ENCODE measurements at regions not wholly inside any gene's neighbourhood (a gene's known extent, or its start where the extent isn't known, plus 50 kb on each side); places are given as distances from the start of the nearest gene placed in this dataset.
"Not testable (repeated sequence)": the region's sequence is repeated elsewhere in the genome, so short reads cannot be mapped to it uniquely, and the experiment has no call there.

DNA sequence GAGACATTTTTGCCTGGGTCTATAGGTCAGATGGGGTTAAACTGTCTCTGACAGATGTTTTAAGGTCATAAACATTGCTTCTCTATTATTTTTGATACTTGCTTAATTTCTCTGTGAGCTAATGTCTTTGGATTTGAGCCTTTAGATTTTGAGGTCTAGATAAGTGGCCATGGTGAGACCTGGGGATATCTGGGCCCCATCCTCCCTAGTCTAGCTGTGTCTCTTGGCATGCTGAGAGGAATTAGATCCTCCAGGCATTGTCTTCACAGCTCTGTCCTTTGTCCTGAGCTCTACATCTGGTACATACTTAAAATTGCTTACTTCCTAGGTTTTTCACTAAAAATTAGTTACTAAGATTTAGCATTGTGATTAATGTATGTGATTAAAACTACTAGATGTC lies 265.0 kb upstream of the NPSR1 start:
- no peak for DNase-seq (ENCODE audit: low spot score)

DNA sequence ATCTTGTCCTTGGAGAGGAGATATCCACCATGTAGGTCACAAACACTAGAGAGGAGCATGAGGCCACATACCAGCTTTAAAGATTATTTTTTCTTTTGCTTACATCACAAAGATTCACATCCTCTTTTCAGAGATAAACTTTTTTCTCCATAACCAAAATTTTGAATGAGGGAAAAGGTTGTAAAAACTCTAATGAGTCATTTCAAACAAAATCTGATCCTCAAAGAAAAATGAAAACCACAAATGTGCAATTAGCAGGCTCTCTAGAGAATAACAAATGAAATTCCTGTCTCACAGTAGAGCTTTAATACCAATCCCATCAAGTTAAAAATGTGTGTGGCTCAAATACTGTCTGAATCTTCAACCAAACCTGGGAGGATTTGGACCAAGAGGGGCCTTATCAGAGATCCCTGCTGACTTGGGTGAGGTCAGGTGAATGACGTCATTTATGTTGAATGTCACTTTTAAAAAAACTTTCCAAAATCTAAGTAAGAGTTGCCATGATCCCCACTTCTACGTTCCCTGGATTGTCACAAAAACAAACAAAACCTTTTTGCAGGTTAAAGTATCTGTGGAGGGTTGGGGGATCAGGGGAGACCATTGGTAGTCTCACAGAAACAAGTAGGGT lies 261.5 kb upstream of the NPSR1 start:
- DNase-seq (ENCODE audit: low spot score), result no peak

DNA sequence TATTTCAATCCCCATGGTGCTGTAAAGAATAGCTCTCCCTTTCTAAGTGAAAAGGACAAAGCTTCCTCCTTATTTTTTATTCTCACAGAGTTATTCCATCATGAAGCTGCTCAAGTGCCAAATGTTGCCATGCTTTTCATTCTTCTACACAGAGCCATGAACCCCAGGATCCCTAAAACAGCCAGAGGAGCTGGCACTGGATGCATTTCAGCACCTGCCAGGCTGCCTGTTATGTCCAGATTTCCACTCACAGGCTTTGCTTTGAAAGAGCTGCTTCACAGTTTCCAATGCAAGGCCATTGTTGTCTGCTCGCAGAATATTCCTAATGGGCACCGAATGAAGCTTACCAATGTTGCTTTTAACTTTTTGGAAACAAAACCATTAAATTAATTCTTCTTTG lies 256.2 kb upstream of the NPSR1 start:
- DNase-seq (ENCODE audit: low spot score), result no peak

DNA sequence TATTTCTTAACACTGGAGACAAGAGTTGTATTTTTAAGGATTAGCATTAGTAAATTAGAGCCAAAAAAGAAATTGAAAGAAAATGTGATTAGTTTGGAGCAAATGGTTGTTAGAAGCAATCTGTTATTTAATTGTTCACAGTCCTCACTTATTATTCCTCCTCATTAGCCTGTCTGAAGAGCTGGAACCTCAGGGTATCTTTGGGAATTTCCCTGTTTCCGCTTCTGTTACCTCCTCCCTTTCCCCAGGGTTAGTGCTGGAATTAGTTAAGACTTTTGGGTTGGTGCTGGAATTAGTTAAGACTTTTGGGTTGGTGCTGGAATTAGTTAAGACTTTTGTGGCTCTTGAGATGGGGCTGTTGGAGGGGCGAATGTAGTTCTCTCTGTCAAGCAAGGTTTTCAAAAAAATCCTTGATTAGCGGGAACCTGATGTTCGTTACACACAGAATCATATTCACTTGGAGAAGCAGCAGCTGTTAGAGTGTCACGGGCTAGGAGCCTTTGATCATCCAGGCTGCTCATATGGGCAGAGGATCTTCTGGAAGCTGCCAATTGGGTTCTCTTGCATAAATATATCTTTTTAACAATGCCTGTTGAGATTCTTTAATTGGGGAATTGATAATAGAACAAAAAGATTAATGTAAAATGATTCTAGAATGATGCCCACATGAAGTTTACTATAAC lies 251.0 kb upstream of the NPSR1 start:
- no peak for DNase-seq (ENCODE audit: low spot score)

DNA sequence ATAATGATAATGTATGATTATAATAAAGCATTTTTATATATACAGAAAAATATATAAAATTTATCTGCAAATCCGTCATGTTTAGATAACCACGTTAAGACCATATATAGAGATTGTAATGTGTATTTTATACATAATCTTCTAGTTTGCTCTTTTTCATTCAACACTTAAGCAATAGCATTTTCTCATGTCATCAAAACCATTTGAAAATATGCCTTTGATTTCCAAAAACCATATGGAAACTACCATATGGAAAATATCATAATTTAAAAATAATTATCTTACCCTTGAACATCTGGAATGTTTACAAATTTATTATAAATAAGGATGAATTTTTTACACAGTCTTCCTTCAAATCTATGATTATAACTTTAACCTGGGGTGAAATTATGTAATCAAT lies 250.4 kb upstream of the NPSR1 start:
- DNase-seq (ENCODE audit: low spot score), result no peak

DNA sequence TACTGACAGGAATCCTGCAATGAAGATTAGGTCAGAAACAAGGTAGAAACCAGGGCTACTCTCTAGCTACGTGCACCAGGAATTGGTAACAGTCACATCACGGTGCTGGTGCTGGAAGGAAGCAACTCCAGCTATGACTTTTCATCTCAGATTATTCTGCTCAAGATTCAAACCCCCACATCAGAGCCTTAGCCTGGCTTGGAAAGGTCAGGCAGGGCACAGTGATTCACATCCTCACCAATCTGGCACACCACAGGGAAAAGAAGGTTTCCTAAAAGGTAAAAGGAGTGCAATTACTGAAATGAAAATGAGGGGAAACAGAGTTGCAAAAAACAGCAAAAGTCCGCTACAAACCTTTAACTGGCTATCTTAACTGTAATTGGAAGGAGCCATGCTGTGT lies 240.2 kb upstream of the NPSR1 start:
- DNase-seq (ENCODE audit: low spot score), result no peak

DNA sequence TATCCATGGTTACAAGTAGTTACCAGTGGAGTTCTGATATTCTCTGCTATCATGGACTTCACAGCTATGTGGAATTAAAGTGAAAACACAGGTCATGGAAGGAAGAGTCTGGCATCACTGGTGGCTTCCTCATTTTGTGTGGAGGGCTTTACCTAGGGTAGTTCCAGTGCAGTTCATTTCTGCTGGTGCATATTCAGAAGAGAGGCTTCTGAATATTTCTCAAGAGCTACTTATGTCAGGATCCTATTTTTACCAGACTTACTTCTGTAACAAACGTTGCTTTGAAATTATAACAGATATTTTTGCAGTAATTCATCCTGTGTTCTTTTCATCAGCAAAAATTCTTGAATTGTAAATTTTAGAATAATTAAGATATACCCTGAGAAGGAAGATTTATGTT lies 236.5 kb upstream of the NPSR1 start:
- DNase-seq (ENCODE audit: low spot score), result no peak

DNA sequence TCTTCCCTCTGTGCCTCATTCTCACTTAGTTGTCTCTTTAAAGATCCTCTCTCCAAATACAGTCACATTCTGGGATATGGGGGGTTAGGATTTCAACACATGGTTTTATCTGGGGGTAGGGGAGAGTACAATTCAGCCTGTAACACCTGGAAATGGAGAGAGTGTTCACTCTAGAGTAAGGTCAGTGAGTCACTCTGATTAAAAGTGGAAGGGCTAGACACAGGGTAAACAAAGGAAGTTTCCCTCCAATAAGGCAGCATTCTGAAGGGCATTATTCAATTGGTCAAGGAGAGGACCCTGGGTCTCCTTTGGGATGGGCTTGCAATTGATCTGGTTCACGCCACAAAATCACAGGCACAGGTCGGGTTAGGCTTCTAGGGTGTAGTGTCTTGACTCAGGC lies 232.8 kb upstream of the NPSR1 start:
- no peak for DNase-seq (ENCODE audit: low spot score)

DNA sequence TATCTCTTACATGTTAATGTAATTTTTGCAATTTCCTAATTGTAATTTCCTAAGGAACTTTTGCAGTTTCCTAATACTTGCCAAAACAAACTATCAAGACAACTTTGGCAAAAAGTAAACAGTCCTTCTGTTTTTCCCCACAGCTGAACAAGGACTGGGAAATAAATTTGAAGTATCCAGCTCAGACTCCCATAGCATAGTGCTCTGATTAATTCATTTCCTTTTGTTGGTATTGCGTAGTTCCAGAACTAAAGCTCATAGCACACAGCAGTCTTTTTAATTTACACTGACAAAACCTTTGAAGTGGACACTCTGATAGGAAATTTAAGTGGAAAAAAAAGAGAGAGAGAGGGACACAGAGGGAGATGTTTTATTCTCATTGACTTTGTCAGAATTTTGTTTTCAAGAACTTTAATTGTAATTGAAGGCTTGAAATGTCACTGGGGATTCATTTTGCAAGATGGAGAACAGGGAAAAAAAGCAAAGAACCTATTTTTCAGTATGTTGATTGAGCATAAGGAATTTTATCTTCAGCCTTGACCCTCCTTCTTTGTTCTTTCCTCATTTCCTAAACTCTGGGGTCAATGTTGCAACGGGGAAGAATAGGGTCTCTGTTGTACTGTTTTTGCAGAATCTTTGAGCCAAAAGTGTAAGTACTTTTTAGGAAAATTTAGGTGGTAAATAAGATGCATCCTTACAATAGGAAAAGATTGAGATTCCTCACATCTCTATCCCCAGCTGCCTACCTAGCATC lies 232.2 kb upstream of the NPSR1 start:
- DNase-seq (ENCODE audit: low spot score), result no peak

DNA sequence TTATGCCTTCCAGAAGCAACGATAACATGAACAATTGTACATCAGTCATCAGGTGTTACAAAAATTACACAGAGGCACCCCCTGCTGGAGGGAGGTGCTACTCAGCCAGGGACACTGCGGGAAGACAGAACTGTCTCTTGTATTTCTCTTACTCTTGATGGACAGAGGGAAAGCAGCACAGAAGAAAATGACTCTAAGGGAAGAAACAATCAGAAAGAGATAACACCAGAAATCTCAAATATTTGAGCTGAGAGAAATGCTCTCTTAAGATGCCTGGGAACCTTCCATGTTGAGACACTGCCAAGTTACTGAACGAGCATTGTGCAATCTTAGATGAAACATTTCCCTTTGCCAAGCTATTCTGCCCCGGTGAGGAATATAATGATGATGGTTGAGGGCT lies 227.6 kb upstream of the NPSR1 start:
- DNase-seq (ENCODE audit: low spot score), result peak; percentile 18

DNA sequence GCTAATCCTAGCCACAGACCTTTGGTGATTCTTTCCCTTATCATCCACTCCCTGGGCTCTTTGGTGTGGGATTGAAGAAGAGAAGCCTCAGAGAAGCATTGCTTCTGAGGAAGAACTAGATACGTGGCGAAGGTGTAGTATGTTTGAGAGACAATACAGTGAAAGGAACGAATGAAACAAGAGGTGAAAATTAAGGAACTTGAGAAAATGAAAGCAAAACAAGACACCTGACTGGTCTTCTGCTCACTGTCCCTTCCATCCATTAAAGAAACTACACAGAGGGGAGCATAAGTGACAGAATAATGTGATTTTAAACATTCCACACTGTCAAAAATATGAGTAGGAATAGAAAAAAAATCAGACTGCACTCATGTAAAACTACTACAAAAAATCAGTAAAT lies 219.6 kb upstream of the NPSR1 start:
- no peak for DNase-seq (ENCODE audit: low spot score)

DNA sequence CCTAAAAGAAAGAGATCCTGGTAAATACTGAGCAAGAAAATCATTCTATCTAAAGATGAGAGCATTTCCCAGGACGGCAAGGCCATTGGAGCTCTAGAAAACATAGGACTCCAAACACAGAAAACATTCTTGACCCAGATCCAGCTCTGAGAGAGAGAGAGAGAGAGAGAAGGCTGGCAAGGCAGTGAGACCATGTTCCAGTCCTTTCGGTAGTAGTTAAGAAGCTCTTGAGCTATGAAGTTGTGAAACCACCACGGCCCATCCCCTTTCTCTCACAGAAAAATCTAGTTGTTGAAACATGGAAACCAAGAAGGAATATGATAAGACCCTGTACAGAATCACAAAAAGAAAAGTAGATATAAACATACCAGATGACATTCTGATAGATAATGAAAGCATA lies 212.4 kb upstream of the NPSR1 start:
- DNase-seq (ENCODE audit: low spot score), result no peak

DNA sequence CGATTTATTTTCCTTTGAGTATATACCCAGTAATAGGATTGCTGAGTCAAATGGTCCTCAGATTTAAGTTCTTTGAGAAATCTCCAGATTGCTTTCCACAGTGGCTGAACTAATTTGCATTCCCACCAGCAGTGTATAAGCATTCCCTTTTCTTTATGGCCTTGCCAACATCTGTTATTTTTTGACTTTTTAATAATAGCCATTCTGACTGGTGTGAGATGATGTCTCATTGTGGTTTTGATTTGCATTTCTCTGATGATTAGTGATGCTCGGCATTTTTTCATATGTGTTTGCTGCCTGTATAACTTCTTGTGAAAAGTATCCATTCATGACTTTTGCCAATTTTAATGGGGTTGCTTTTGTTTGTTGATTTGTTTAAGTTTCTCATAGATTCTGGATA lies 209.5 kb upstream of the NPSR1 start:
- not testable (repeated sequence) for DNase-seq (ENCODE audit: low spot score)

DNA sequence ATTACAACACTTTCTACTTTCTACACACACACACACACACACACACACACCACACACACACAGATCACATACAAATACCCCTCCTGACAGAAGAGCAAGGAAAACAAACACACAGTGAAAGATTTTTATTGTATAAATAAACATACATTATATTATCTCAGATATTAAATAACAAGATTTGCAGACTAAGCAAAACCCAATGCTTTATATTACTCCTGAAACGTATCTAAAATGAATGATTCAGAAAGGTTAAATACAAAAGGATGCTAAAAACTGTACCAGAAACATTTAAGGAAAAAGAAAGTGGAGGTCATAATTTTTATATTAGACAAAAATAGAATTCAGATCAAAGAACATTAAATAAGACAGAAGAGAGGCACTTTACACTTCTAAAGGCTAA lies 208.3 kb upstream of the NPSR1 start:
- no peak for DNase-seq (ENCODE audit: low spot score)

DNA sequence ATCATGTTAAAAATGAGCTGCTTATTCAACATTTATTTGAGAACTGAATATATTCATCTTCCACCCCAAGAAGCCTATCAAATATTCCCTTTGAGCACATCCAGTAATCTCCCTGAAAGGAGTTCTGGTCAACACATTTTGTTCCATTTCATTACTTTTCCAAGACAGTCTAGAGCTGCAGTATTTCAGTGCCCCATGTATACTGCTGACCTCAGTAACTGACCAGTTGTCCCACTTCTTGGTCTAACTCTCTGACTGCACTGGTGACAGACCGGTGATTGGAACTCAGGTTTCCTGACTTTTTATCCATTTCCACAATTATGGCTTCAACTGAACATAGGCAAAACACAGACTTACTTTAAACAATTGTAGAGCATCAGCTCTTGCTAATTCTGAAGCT lies 206.8 kb upstream of the NPSR1 start:
- DNase-seq (ENCODE audit: low spot score), result no peak

DNA sequence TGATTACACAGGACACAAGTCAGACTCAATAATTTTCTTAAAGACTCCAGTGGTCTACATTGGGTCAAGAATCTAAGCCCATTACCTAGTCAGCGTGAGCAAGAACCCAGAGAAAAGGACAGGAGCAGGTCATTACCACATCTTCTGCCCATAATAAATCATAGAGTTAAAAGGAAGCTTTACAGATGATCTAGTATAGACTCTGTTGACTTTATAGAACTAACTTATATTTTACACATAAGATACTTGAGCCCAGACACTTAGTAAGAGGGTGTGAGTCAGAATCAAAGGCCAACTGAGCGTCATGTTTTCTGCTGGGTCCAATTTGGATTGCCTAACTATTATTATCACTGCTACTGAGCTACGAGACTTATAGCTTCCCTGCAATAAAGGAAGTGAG lies 206.1 kb upstream of the NPSR1 start:
- DNase-seq (ENCODE audit: low spot score), result no peak

DNA sequence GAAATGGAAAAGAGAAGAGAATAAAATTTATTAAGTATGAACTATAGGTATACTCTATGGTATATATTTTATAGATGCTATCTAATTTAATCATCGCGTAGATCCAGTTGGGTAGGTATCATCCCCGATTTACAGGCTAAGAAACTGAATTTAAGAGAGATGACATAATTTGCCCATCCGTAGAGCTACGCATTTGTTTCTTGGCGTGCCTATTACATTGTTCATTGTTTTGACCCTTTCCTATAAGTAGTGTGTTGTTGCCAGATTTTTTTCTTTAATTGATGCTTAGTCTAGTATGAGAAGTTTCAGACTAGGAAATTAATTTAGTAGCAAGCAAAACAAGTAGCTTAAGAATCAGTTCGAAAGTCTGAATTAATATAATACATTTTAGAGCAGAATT lies 205.7 kb upstream of the NPSR1 start:
- DNase-seq (ENCODE audit: low spot score), result no peak

DNA sequence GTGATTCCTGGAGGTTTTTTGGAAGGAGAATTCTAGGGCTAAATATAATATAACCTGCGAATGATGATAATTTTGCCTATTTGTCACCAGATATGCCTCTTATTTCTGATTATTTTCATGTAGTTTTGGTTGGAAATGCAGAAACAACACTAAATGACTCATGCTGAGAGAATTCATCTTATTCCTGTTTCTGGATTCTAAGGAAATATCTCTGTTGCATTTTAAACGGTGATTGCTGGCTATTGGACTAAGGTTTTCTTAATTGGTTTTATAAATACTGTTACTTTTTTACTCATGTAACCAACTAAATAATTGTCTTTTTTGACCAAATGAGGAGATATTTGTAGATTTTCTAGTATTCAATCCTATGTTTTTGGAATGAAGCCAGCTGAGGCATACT lies 204.9 kb upstream of the NPSR1 start:
- DNase-seq (ENCODE audit: low spot score), result no peak

DNA sequence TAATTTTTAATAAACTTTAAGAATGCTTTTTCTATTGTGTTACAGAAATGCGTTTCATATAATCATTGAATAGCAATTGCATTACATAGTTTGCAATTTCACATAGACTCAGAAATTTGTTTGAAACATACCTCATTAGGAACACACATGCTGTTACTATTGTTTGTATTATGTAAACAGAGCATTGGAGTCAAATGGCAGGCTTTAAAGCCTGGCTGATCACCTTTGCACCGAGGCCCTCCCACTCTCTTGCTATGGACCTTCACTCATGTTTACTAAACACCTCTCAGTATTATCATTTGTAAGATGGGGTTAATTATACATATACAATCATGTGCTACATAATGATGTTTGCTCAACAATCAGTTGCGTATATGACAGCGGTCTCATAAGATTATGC lies 203.6 kb upstream of the NPSR1 start:
- no peak for DNase-seq (ENCODE audit: low spot score)

DNA sequence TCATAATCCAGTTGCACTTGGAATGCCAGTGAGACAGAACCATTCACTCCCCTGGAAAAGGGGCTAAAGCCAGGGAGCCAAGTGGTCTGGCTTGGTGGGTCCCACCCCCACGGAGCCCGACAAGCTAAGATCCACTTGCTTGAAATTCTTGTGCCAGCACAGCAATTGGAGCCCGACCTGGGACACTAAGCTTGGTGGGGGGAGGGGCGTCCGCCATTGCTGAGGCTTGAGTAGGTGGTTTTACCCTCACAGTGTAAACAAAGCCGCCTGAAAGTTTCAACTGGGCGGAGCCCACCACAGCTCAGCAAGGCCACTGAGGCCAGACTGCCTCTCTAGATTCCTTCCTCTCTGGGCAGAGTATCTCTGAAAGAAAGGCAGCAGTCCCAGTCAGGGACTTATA lies 200.7 kb upstream of the NPSR1 start:
- no peak for DNase-seq (ENCODE audit: low spot score)

DNA sequence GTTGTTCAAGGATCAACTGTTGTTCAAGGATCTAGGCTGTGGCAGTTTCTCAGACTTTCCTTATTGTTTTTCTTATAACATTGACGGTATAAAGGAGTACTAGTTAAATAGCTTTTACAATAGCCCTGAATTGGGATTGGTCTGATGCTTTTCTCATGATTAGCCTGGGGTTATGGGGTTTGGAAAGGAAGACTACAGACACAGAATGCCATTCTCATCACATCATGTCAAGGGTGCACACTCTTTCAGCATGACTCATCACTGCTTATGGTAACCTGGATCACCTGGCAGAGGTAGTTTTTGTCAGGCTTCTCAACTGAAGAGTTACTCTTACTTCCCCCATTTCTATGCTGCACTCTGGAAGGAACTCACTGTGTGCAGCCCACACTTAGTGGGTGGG lies 194.2 kb upstream of the NPSR1 start:
- DNase-seq (ENCODE audit: low spot score), result no peak

DNA sequence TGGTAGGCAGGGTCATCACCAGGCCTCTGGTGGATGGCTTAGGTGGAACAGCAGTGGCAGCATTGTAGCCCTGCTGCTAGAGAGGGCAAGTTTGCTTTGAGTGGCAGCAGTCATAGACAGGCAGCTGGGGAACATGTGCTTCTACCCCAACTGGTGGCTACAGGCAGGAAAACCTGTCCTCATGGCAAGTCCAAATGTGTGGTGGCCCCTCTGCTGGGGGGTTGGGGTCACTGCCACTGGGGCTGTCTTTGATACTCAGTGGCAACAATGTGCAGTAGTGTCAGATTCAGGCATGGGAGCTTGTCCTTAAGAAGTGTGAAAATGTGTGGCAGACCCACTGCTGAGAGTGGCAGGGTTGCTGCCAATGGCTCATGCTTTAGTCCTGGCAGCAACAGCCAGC lies 186.2 kb upstream of the NPSR1 start:
- DNase-seq (ENCODE audit: low spot score), result no peak

DNA sequence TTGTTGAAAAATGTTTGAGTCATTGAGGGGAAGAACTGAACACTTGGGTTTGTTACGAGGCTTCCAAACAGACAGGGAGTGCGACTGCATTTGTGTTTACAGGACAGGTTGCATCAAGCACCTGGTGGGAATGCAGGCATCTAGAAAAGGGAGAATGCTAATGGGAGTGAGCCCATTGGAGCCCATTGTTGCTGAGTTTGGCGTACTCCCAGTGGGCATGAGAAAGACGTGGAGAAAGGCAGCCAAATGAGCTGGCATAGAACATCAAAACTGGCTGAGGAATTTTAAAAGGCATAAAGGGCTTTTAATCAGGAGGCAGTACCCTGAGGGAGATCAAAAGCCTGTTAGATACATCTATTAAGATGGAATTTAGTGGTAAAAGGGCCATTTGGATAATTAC lies 171.6 kb upstream of the NPSR1 start:
- DNase-seq (ENCODE audit: low spot score), result no peak

All from mucosa of gallbladder (tissue), 1 donor.